OCI-LY1 (cell line): ENCODE measurements at regions not wholly inside any gene's neighbourhood (a gene's known extent, or its start where the extent isn't known, plus 50 kb on each side); places are given as distances from the start of the nearest gene placed in this dataset.

ENCODE experiments used
- H2AFZ ChIP-seq: fragments of 200-600 bp; sonication (generic), shearing (Covaris generic); 2 replicates; pipeline ENCODE4 v1.6.0; 2014; ENCODE audit warnings: antibody characterized with exemption, mild to moderate bottlenecking, low read length
- H3F3A ChIP-seq: fragments of 200-600 bp; sonication (generic), shearing (Covaris generic); 2 replicates; pipeline ENCODE4 v1.6.0; 2014; ENCODE audit warnings: mild to moderate bottlenecking, antibody characterized with exemption, low read length, moderate library complexity; ENCODE audit not compliant: insufficient read depth
- H3K27ac ChIP-seq: fragments of 200-600 bp; sonication (generic); 2 replicates; pipeline ENCODE4 v1.5.1; 2014; ENCODE audit warnings: low read length, mixed run types, mild to moderate bottlenecking, low read depth; ENCODE audit not compliant: poor library complexity, severe bottlenecking
- H3K27me3 ChIP-seq: fragments of 200-600 bp; sonication (generic); 2 replicates; pipeline ENCODE4 v1.6.0; 2014; ENCODE audit warnings: antibody characterized with exemption, mild to moderate bottlenecking, low read length, moderate library complexity; ENCODE audit not compliant: insufficient read depth
- H3K36me3 ChIP-seq: fragments of 200-600 bp; sonication (generic); 2 replicates; pipeline ENCODE4 v1.6.1; 2014; ENCODE audit warnings: mild to moderate bottlenecking, antibody characterized with exemption, low read length, moderate library complexity, mixed read lengths; ENCODE audit not compliant: insufficient read depth
- H3K4me1 ChIP-seq: fragments of 200-600 bp; sonication (generic); 2 replicates; pipeline ENCODE4 v1.5.1; 2014; ENCODE audit warnings: mild to moderate bottlenecking, low read length, moderate library complexity; ENCODE audit not compliant: insufficient read depth, severe bottlenecking
- H3K4me2 ChIP-seq: fragments of 200-600 bp; sonication (generic), shearing (Covaris generic); 2 replicates; pipeline ENCODE4 v1.6.1; 2014; ENCODE audit warnings: low read length
- H3K4me3 ChIP-seq: fragments of 200-600 bp; sonication (generic); 2 replicates; pipeline ENCODE4 v1.5.1; 2014; ENCODE audit warnings: low read length, low read depth, mild to moderate bottlenecking, mixed read lengths; ENCODE audit not compliant: poor library complexity, severe bottlenecking
- H3K79me2 ChIP-seq: fragments of 200-600 bp; shearing (Covaris generic); 2 replicates; pipeline ENCODE4 v1.6.1; 2016; ENCODE audit warnings: mixed run types, low read length, mixed read lengths; ENCODE audit not compliant: insufficient read depth
- H3K9ac ChIP-seq: fragments of 200-600 bp; sonication (generic), shearing (Covaris generic); 2 replicates; pipeline ENCODE4 v1.6.1; 2014; ENCODE audit warnings: mild to moderate bottlenecking, low read length, mixed read lengths
- H3K9me2 ChIP-seq: fragments of 200-600 bp; sonication (generic), shearing (Covaris generic); 2 replicates; pipeline ENCODE4 v1.6.1; 2014; ENCODE audit warnings: low read depth, mild to moderate bottlenecking, low read length, mixed read lengths
- H3K9me3 ChIP-seq: fragments of 200-600 bp; shearing (Covaris generic); 2 replicates; pipeline ENCODE4 v1.6.1; 2014; ENCODE audit warnings: low read length, mixed read lengths
- H4K20me1 ChIP-seq: fragments of 200-600 bp; sonication (generic), shearing (Covaris generic); 2 replicates; pipeline ENCODE4 v1.6.0; 2016; ENCODE audit warnings: mild to moderate bottlenecking, low read length; ENCODE audit not compliant: insufficient read depth
- EZH2 ChIP-seq: fragments of 200-600 bp; sonication (generic), shearing (Covaris generic); IDR thresholded peaks from 2 replicates; pipeline ENCODE4 v1.8.0; 2017; ENCODE audit warnings: borderline replicate concordance, mixed run types, mild to moderate bottlenecking, antibody characterized with exemption, low read length, moderate library complexity, mixed read lengths
- TF ChIP-seq, protein P1 (sequence below): fragments of 200-600 bp; sonication (generic), shearing (Covaris generic); IDR thresholded peaks from 2 replicates; pipeline ENCODE4 v1.5.1; 2017; ENCODE audit warnings: mild to moderate bottlenecking, antibody characterized with exemption, low read length, moderate library complexity, mixed read lengths

DNA sequence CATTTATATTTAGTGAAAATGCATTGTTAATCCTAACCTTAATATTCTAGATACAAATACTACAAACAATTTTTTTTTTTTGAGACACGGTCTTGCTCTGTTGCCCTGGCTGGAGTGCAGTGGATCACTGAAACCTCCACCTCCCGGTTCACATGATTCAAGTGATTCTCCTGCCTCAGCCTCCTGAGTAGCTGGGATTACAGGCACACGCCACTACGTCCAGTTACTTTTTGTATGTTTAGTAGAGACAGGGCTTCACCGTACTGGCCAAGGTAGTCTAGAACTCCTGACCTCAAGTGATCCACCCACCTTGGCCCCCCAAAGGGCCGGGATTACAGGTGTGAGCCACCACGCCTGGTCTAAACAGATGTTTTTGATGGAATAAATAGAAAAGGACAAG is 361.5 kb upstream of the NECTIN3 start:
- no peak overlapping the region for H3K27ac ChIP-seq
- TF ChIP-seq, protein P1, sequence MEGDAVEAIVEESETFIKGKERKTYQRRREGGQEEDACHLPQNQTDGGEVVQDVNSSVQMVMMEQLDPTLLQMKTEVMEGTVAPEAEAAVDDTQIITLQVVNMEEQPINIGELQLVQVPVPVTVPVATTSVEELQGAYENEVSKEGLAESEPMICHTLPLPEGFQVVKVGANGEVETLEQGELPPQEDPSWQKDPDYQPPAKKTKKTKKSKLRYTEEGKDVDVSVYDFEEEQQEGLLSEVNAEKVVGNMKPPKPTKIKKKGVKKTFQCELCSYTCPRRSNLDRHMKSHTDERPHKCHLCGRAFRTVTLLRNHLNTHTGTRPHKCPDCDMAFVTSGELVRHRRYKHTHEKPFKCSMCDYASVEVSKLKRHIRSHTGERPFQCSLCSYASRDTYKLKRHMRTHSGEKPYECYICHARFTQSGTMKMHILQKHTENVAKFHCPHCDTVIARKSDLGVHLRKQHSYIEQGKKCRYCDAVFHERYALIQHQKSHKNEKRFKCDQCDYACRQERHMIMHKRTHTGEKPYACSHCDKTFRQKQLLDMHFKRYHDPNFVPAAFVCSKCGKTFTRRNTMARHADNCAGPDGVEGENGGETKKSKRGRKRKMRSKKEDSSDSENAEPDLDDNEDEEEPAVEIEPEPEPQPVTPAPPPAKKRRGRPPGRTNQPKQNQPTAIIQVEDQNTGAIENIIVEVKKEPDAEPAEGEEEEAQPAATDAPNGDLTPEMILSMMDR, result no peak
- TF ChIP-seq EZH2, result no peak

DNA sequence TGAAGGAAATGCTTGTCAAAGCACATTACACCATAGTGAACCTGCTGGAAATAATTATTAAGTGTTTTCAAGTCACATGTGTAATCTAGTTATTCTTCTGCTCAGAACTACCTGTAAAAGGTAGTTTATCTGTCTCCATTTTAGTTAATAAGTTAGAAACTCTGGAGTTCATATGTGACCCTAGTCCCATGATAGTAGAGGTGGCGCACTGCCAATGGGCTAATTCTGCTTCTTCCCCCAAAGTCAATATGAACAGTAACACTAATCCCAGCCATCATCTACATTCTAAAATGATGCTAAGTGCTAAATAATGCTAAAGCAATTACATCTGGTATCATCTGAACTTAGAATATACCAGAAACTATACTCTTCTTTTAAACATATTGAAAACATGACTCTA is 361.0 kb upstream of the NECTIN3 start:
- no peak overlapping the region for H3K9ac ChIP-seq
- H2AFZ ChIP-seq, result no peak overlapping the region
- no peaks in the 10 kb centered on the region for H3K9me3 ChIP-seq
- no peaks in the 10 kb centered on the region for H3K4me1 ChIP-seq
- H3K4me2 ChIP-seq, result no peak overlapping the region
- no peak overlapping the region for H3K4me3 ChIP-seq
- H3K27ac ChIP-seq, result no peak overlapping the region
- no peaks in the 10 kb centered on the region for H4K20me1 ChIP-seq
- H3K79me2 ChIP-seq, result no peaks in the 10 kb centered on the region
- H3K27me3 ChIP-seq, result no peaks in the 10 kb centered on the region
- no peaks in the 10 kb centered on the region for H3F3A ChIP-seq
- no peaks in the 10 kb centered on the region for H3K9me2 ChIP-seq
- no peak for TF ChIP-seq EZH2
- TF ChIP-seq, protein P1, result no peak
- no peaks in the 10 kb centered on the region for H3K36me3 ChIP-seq

More for the DNA sequence above, 361.5 kb upstream of the NECTIN3 start:
- Histone ChIP-seq H4K20me1 (no peaks in the 10 kb centered on the region), H3K27me3 (no peaks in the 10 kb centered on the region), H3K4me3 (no peak overlapping the region), H3K36me3 (no peaks in the 10 kb centered on the region), H3K9me2 (no peaks in the 10 kb centered on the region), H3K9ac (no peak overlapping the region), H3F3A (no peaks in the 10 kb centered on the region), H3K4me1 (no peaks in the 10 kb centered on the region), H3K79me2 (no peaks in the 10 kb centered on the region), H3K9me3 (no peaks in the 10 kb centered on the region), H2AFZ (no peak overlapping the region), H3K4me2 (no peak overlapping the region)

DNA sequence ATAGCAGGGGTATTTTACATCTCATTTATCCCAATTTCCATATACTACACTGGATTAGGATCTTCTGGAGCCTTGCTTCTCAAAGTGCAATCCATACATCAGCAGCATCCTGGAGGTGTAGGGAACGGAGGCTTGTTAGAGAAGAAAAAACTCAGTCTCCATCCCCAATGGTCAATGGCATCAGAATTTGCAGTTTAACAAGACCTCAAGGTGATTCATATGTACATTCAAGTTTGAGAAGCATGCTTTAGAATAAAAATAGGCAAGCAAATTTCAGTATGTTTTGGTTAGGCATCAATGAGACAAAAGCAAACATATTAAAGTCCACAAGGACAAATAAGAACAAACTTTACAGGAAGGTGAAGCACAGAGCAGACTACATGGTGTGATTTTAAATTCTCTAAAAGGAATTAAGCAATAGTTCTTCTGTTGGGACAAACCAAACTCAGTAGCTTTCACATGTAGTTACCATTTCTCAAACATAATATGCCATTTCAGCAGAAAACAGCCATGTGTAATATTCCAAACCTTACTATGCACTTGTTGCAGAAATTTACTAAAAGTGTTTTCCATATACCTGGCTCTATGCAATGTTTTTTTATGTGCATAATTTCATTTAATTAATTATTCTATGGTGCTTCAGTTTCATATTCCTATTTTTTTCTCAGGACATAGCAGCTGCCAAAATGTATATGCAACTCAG is 360.3 kb upstream of the NECTIN3 start:
- no peaks in the 10 kb centered on the region for H3K79me2 ChIP-seq
- no peak overlapping the region for H3K9ac ChIP-seq
- H4K20me1 ChIP-seq, result no peaks in the 10 kb centered on the region
- H3K9me2 ChIP-seq, result no peaks in the 10 kb centered on the region
- no peaks in the 10 kb centered on the region for H3K36me3 ChIP-seq
- no peaks in the 10 kb centered on the region for H3K4me1 ChIP-seq
- no peak overlapping the region for H3K4me2 ChIP-seq
- TF ChIP-seq, protein P1, result no peak
- no peak for TF ChIP-seq EZH2
- H3K4me3 ChIP-seq, result no peak overlapping the region
- H2AFZ ChIP-seq, result no peak overlapping the region
- H3F3A ChIP-seq, result no peaks in the 10 kb centered on the region
- H3K9me3 ChIP-seq, result no peaks in the 10 kb centered on the region
- H3K27me3 ChIP-seq, result no peaks in the 10 kb centered on the region
- H3K27ac ChIP-seq, result no peak overlapping the region
